NCI-H146 (cell line): ENCODE measurements at regions not wholly inside any gene's neighbourhood (a gene's known extent, or its start where the extent isn't known, plus 50 kb on each side); places are given as distances from the start of the nearest gene placed in this dataset.
"Not testable (repeated sequence)": the region's sequence is repeated elsewhere in the genome, so short reads cannot be mapped to it uniquely, and the experiment has no call there.

ENCODE experiments used
- DNase-seq: peaks from one replicate; lab custom pipeline; 2025; lab: John Stamatoyannopoulos, UW

GRCh38 chr1:87956750-87957149, 628.1 kb downstream of the LMO4 start:
- DNase-seq = no peak

DNA sequence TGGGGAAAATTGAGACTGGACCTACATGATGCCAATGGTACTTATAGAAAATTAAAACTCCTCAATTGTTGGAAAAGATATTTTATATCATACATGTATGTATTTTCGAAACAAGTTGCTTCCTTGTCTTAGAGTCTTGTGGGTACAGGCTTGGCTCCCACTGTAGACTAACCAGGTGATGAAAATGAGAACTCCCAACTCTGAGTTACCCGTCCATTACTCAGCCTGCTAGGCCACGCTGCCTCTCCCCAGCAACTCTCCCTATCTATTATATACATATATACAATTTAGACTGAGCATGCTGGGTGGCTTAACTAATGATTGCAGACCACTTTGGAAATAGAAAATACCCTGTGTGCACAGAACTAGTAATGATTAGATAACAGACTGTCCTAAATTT, 628.7 kb downstream of the LMO4 start:
- no peak for DNase-seq

GRCh38 chr1:87958201-87958600, 629.5 kb downstream of the LMO4 start:
- DNase-seq = no peak

- DNase-seq = no peak
Observed at GRCh38 chr1:87958716-87959115, 630.0 kb downstream of the LMO4 start.

DNA sequence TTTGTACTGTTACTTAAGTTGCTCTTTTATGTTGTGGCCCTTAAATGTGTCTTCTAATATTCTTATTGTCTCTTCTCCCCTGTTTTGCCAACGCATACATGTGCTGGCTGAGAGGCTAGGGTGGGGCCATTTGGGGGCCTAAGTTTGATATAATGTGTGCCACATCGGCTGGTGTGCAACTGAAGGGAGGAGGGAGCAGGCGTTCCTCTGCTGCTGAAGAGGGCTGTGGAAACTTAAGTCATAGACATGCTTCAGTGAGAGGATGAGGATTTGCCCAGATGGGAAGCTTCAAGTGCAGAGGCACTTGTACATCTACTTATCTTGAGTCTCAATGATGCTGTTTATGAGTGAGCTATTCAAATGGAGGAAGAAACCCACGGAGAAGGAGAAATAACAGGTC, 630.6 kb downstream of the LMO4 start:
- no peak for DNase-seq

DNA sequence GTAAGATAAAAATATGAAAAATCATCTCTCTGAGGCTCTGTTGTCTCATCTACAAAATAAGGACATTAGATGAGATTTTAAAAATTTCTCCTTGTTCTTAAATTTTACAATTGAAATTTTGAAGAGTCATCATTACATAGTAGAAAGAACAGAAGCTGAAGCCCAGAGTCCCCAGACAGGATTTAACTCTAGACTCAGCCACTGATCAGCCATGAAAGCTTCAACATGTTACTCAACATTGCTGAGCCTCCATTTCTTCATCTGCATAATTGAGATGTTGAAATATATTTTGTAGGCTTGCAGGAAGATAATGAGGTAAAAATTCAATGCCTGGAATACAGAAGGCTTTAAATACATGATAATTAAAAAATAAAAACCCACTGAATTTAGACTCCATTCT, 633.3 kb downstream of the LMO4 start:
- DNase-seq = no peak

DNA sequence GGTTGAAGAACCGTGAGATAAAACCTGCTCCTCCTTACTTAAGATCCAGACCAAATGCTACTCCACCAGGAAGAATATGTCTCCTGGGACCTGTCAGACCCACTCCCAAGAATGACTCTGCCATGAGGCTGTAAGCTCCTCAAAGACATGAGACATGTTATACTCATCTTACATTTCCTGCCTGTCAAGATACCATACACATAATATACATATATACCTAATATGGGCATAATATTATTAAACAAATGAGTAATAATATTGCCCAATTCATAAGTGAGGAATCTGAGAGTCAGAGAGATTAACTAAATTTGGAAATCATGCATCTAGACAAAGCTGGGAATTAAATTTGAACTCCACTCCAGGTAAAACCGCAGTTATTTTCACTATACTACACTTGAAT, 634.9 kb downstream of the LMO4 start:
- DNase-seq = no peak

DNA sequence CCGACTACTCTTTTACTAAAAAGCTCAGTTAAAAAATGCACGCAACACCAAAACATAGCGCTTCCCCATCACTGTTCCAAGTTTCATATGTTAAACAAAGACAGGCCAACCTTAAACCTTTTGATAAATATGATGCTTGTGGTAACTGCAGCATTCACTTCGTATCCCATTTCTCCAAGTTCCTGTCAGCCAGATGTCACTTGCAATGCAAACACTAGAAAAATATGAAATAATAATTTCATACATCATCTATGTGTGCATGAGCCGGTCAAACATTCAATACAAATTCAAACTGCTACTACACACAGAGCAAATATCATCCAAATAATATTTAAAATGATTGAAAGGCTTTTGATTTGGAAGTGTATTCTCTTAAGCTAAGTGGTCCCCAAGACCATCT, 636.5 kb downstream of the LMO4 start:
- no peak for DNase-seq

DNA sequence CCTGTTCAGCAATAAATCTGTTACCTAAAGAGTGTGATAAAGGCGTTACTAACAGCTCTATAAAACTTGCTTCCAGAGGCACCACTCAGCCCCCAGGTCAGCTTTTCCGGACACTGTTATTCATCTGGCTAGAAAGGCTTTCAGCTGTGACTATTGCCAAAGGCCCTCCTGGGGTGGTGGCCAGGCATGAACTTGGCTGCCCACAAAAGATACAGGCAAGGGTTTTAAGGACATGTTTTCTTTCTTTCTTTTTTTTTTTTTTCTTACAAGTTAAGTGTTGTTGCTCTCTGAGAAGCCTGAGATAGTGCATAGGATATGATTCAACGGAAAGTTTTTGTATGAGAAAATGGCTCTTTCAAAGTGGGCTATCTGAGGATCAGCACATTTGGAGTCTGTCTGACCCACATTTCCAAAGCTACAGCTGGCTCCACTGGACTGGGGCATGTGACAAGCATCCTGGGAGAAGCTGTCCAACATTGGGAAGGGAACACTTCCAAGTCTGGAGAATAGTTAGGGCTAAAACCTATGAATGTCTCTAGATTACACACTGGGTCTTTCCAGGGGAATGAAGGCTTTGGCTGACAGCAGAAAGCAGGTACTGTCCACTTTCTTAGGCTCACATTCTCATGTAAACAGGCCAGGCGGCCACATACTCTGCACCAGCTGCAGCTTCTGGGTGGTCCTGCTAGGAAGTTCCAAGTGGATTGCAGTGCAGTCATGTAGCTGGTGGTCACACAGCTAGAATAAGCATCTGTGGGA, 639.7 kb downstream of the LMO4 start:
- DNase-seq = no peak

GRCh38 chr1:87969040-87969439, 640.4 kb downstream of the LMO4 start:
- no peak for DNase-seq

DNA sequence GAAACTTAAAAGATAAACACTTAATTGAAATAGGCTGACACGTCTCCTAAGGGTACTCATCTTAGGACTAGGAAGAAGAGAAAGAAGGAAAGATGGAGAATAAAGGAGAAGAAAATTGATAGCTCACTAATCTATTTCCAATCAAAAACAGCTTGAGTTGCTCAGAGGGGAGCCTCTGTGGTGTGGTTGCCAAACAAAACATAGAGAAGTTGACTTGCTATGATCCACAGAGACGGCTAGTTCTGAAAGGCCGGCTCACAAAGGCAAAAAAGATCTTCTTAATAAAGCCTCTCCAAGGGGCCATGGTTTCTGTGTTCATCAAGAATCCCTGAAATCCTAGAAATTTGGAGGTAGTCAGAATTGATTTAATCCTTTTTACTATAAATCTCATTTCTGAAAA, 644.1 kb downstream of the LMO4 start:
- DNase-seq = no peak

GRCh38 chr1:87973896-87974295, 645.2 kb downstream of the LMO4 start:
- no peak for DNase-seq

DNA sequence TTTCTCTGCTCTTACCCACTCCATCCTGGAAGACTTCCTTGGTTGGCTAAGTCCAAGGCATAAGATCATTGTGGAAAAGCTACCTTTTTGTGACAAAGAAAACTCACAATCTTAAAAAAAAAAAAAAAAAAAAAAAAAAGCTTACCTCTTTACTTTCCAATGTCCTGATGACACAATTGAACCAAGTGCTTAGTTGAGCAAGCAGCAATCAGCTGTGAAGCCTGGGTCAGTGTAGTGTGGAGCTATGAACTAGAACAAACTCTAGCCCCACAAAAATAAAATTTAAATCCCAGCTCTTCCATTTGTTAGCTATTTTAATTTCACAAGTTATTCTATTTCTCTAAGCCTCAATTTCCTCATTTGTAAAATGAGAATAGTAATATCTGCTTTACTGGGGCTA, 647.6 kb downstream of the LMO4 start:
- no peak for DNase-seq

DNA sequence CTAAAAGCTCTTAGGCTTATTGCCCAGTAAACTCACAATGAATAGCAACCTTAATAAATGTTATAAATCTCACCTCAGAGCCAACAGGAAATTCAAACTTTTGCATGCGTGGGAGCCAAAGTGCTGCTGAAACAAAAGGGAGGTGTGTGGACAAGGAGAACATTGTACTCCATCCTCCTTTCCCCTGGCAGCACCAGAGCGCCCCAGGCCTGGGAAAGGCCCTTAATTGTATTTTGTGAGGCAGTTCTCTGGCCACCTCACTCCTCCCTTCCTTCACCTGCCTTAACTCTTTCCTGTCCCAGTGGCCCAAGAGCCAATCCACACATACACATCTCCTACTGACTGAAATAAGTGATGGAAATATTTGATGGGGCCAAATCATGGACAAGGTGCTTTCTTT, 648.5 kb downstream of the LMO4 start:
- DNase-seq = no peak

DNA sequence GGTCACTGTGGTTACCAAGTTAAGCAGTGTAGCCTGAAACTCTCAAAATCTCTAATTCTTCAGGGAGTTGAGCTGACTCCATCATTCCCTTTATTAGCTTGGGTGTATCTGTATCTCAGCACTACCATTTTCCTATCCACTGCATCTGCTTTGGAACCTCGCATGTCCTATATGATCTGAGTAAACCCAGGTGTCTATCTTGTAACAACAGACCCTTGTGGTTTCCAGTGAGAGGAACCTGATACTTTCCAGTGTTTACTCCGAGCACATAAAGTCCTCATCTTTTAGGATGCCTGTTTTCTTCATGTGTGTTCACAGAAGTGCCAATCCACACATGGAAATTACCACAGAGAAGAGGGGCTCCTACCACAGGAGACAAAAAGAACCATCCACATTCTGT, 650.4 kb downstream of the LMO4 start:
- no peak for DNase-seq

GRCh38 chr1:87980494-87980893, 651.8 kb downstream of the LMO4 start:
- DNase-seq = no peak

DNA sequence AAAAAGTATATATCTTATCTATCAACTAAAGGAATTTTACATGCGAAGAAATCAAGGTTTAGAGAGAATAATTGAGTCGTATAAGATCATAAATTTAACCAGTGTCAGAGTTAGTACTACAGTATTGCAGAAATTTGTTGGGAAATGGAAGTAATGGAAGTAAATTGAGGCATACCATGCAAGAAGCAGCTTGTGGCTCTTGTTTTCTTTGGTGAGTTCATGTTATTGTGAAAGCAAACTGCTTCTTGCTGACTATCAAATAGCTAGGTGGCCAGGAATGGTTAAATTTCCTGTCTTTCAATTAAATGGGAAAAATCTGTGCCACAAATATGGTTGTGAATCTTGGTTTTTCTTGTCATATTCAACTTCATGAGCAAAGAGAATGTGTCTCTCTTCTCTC, 652.7 kb downstream of the LMO4 start:
- no peak for DNase-seq

GRCh38 chr1:87981810-87982209, 653.1 kb downstream of the LMO4 start:
- no peak for DNase-seq

GRCh38 chr1:87983841-87984240, 655.2 kb downstream of the LMO4 start:
- no peak for DNase-seq

DNA sequence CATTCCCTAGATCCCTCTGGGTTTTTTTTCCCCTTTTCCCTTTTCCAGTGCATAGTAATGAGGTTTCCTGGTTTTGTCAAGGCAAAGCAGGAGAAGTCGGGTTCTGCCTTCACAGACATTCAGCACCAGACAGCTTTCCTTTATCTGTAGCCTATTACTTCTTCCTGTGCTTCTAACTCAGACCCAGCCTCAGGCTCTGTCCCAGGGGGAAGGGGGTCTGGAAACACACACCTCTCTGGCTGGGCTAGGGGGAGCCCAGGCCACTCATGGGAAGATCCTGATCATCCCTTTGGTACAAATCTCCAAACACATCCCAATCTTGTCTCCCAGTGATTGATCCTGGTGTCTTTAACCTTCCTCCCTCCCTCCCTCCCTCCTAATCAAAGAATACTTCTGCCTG, 656.4 kb downstream of the LMO4 start:
- DNase-seq = no peak

DNA sequence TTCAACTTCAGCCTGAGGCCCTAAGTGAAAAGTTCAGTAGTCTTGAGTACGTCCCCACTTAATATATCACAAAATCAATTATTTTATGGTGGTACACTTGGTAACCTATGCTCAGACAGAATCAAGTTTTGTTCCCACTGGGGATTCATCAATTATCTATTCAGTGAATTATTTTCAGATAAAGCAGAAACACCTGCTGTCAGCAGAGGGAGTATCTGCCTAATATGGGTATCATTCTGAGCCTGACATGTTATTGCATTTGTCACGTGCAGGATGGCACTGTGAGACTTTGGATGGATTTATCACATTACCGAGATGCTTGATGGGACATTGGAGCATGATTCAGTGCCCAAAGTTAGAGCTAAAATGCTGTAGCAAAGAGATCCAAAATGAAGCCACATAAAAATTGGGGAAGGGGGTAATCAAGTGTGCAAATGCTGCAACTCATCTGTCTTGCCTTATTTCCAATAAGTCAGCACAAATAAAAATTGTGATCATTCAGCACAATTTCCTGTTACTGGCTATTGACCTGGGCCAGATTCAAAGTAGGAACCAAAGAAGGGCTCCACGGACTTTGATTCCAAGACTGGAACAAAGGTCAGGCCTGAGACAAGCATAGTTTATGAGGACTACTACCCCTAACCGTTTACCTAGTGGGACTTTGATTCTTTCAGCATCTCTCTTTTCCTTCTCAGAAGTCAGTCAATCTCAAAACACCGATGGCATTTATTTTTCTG, 657.6 kb downstream of the LMO4 start:
- DNase-seq = no peak

- no peak for DNase-seq
Observed at GRCh38 chr1:87989346-87989745, 660.7 kb downstream of the LMO4 start.

DNA sequence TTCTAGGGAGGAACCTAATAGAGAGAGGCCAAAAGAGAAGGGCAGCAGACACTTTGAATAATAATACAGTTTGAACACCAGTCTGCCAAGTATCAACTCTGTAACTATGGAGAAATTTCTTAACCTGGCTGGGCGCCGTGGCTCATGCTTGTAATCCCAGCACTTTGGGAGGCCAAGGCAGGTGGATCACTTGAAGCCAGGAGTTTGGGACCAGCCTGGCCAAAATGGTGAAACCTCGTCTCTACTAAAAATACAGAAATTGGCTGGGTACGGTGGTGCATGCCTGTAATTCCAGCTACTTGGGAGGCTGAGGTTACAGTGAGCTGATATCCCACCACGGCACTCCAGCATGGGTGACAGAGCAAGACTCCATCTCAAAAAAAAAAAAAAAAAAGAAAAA, 663.9 kb downstream of the LMO4 start:
- not testable (repeated sequence) for DNase-seq

- no peak for DNase-seq
Observed at GRCh38 chr1:87993051-87993450, 664.4 kb downstream of the LMO4 start.
